ENCODE measurements at regions not wholly inside any gene's neighbourhood (a gene's known extent, or its start where the extent isn't known, plus 50 kb on each side); places are given as distances from the start of the nearest gene placed in this dataset.

DNA sequence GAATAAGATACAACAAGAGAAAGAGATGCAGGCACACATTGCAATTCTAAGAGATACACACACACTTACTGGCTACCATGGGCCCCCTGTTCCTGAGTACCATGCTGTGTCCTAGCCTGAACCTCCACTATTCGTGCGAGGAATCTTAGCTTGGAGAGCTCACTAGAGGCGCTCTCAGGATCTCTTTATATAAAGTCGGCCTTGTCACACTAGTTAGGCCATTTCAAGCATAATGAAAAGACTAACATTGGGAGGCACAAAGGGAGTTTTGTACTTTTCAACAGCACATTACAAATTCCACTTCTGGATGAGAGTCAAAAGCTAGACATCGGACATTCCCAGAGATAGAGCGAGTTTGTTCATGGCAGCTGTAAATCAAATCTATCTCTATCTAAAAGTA is 365.2 kb downstream of the DSEL start:
- TF ChIP-seq FOXM1 (IDR thresholded peaks at IDR 0.05; ENCODE audit: borderline replicate concordance, low read depth) (no peak), CREB1 (IDR thresholded peaks at IDR 0.05; ENCODE audit: low read depth) (no peak), EGR1 (IDR thresholded peaks at IDR 0.05) (no peak), CEBPB (IDR thresholded peaks at IDR 0.05) (no peak), EP300 (IDR thresholded peaks at IDR 0.05; ENCODE audit: borderline replicate concordance) (no peak), RAD21 (IDR thresholded peaks at IDR 0.05; ENCODE audit: low read depth) (no peak), YY1 (IDR thresholded peaks at IDR 0.05; ENCODE audit: low read depth) (no peak), TAF1 (IDR thresholded peaks at IDR 0.05; ENCODE audit: low read depth) (no peak)
- TF ChIP-seq, protein P1, sequence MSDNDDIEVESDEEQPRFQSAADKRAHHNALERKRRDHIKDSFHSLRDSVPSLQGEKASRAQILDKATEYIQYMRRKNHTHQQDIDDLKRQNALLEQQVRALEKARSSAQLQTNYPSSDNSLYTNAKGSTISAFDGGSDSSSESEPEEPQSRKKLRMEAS (IDR thresholded peaks at IDR 0.05): no peak
